HL-60 (cell line): ENCODE measurements at regions not wholly inside any gene's neighbourhood (a gene's known extent, or its start where the extent isn't known, plus 50 kb on each side); places are given as distances from the start of the nearest gene placed in this dataset.

ENCODE experiments used
- DNase-seq, 2 experiments: peaks; one replicate each; pipeline ENCODE4 v3.0.0-alpha.2; 2010 to 2020; ENCODE audit warnings: low read depth in 1 of 2, low spot score in 1 of 2
- H3K27ac ChIP-seq: fragments of 250-450 bp; sonication (Bioruptor Pico); replicated peaks from 2 replicates; pipeline ENCODE4 v1.5.1; 2020; ENCODE audit warnings: mild to moderate bottlenecking, moderate library complexity
- H3K27me3 ChIP-seq: fragments of 250-450 bp; sonication (Bioruptor Pico); 2 replicates; pipeline ENCODE4 v1.5.1; 2021; ENCODE audit warnings: mild to moderate bottlenecking, moderate library complexity; ENCODE audit not compliant: insufficient read depth, poor library complexity, severe bottlenecking
- H3K4me3 ChIP-seq: replicated peaks from 2 replicates; pipeline ENCODE4 v1.5.1; 2011; ENCODE audit warnings: mild to moderate bottlenecking, control low read depth, low read length; ENCODE audit not compliant: insufficient read depth
- GABPA ChIP-seq: IDR thresholded peaks from 2 replicates; pipeline ENCODE4 v1.6.1; 2012; ENCODE audit warnings: low read depth
- POLR2AphosphoS5 ChIP-seq: IDR thresholded peaks from 2 replicates; pipeline ENCODE4 v1.6.1; 2012; ENCODE audit warnings: low read depth
- REST ChIP-seq: IDR thresholded peaks from 2 replicates; pipeline ENCODE4 v1.6.1; 2012; ENCODE audit warnings: low read depth; ENCODE audit not compliant: insufficient replicate concordance
- SPI1 ChIP-seq: IDR thresholded peaks from 2 replicates; pipeline ENCODE4 v1.6.1; 2012; ENCODE audit warnings: low read depth, mild to moderate bottlenecking, borderline replicate concordance
- TF ChIP-seq, protein P1 (sequence below): IDR thresholded peaks from one replicate; pipeline ENCODE4 v1.5.1; 2011; ENCODE audit warnings: low read length, control low read depth, inconsistent platforms; ENCODE audit not compliant: insufficient read depth

DNA sequence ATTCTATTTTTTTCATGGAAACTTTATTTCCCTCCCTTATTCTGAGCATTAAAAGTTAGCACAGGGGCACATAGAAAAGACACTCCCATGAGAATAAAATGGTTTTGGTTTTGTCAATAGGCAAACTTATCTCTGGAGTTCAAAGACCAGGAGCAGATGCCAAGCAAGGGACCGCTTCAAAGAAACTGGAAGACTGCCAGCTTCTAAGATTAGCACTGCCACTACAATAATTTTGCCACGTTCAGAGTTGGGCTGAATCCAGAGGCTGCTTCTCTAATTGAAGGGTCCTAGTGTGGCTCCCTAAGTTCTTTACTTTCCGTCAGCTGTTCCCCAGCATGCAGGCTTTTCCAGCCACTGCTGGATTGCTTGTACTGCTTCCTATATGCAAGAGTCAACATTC is 681.0 kb upstream of the GCFC2 start:
- no peaks in the 10 kb centered on the region for H3K27me3 ChIP-seq
- DNase-seq, result no peak
- TF ChIP-seq, protein P1, sequence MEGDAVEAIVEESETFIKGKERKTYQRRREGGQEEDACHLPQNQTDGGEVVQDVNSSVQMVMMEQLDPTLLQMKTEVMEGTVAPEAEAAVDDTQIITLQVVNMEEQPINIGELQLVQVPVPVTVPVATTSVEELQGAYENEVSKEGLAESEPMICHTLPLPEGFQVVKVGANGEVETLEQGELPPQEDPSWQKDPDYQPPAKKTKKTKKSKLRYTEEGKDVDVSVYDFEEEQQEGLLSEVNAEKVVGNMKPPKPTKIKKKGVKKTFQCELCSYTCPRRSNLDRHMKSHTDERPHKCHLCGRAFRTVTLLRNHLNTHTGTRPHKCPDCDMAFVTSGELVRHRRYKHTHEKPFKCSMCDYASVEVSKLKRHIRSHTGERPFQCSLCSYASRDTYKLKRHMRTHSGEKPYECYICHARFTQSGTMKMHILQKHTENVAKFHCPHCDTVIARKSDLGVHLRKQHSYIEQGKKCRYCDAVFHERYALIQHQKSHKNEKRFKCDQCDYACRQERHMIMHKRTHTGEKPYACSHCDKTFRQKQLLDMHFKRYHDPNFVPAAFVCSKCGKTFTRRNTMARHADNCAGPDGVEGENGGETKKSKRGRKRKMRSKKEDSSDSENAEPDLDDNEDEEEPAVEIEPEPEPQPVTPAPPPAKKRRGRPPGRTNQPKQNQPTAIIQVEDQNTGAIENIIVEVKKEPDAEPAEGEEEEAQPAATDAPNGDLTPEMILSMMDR, result no peak
- TF ChIP-seq REST, result no peak
- no peak for TF ChIP-seq POLR2AphosphoS5
- no peak for TF ChIP-seq GABPA
- TF ChIP-seq SPI1, result no peak
- H3K4me3 ChIP-seq, result no peak overlapping the region
- no peak overlapping the region for H3K27ac ChIP-seq

DNA sequence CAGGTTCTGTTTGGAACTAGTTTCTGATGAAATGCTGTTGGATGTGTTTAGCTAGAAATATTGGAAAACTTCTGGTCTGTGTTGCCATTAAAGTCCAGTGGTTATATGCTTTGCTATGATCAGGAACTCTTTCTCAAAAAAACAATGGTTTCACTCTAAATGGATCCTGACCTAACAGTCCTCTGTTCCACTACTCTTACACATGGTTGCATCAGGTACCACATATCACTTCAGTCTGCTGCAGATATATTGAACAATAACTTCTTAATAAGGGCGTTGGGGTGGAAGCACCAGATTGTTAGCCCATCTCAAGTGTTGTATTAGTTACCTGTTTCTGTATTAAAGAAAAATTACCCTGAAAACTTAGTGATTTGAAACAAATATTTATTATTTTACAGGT is 676.6 kb upstream of the GCFC2 start:
- TF ChIP-seq POLR2AphosphoS5, result no peak
- TF ChIP-seq REST, result no peak
- TF ChIP-seq, protein P1, result no peak
- TF ChIP-seq SPI1, result no peak
- no peak for TF ChIP-seq GABPA
- Histone ChIP-seq H3K27me3 (no peaks in the 10 kb centered on the region), H3K27ac (no peak overlapping the region), H3K4me3 (no peak overlapping the region)
- DNase-seq, result no peak

- Histone ChIP-seq H3K4me3 (no peak overlapping the region), H3K27me3 (no peaks in the 10 kb centered on the region), H3K27ac (no peak overlapping the region)
- DNase-seq, result no peak
- TF ChIP-seq GABPA (no peak), SPI1 (no peak), REST (no peak), POLR2AphosphoS5 (no peak)
- TF ChIP-seq, protein P1, result no peak
Observed at GRCh38 chr2:76385943-76386342, 675.2 kb upstream of the GCFC2 start.
